Neural crest cell (in vitro differentiated cells): ENCODE measurements at regions not wholly inside any gene's neighbourhood (a gene's known extent, or its start where the extent isn't known, plus 50 kb on each side); places are given as distances from the start of the nearest gene placed in this dataset.
A peak's percentile ranks its signal among the peaks of the same experiment; 100 is the strongest.

ENCODE experiments used
- DNase-seq: peaks from one replicate; pipeline ENCODE4 v3.0.0; 2021; ENCODE audit warnings: low read depth, mixed read lengths, low spot score
- H3K27ac Mint-ChIP-seq: one replicate; pipeline ENCODE4 v1.8.0; 2021; ENCODE audit warnings: mild to moderate bottlenecking, mixed read lengths; ENCODE audit not compliant: unreplicated experiment
- H3K27me3 Mint-ChIP-seq: 2 replicates; pipeline ENCODE4 v1.8.0; 2021; ENCODE audit warnings: low read depth, mild to moderate bottlenecking, mixed read lengths
- H3K36me3 Mint-ChIP-seq: 2 replicates; pipeline ENCODE4 v1.8.0; 2021; ENCODE audit warnings: low read depth, mild to moderate bottlenecking, mixed read lengths
- H3K4me1 Mint-ChIP-seq: 2 replicates; pipeline ENCODE4 v1.8.0; 2021; ENCODE audit warnings: mixed read lengths
- H3K4me3 Mint-ChIP-seq: one replicate; pipeline ENCODE4 v1.8.0; 2021; ENCODE audit warnings: mild to moderate bottlenecking, mixed read lengths
- H3K9me3 Mint-ChIP-seq: 2 replicates; pipeline ENCODE4 v1.8.0; 2021; ENCODE audit warnings: mixed read lengths
- CTCF ChIP-seq: fragments of 200-600 bp; sonication (generic); conservative IDR thresholded peaks from 2 replicates; pipeline ENCODE4 v1.5.0; 2021; ENCODE audit warnings: antibody characterized with exemption, mild to moderate bottlenecking

- no peak for DNase-seq
- Mint-ChIP-seq H3K9me3 (peaks cover 2% of the 10 kb centered on the region), H3K4me3 (no peak overlapping the region), H3K36me3 (no peaks in the 10 kb centered on the region), H3K4me1 (peaks cover 9% of the 10 kb centered on the region), H3K27me3 (no peaks in the 10 kb centered on the region), H3K27ac (no peak overlapping the region)
- TF ChIP-seq CTCF, result no peak
These were observed 55.2 kb upstream of the FRMD4B start for GRCh38 chr3:69441040-69441439.

DNA sequence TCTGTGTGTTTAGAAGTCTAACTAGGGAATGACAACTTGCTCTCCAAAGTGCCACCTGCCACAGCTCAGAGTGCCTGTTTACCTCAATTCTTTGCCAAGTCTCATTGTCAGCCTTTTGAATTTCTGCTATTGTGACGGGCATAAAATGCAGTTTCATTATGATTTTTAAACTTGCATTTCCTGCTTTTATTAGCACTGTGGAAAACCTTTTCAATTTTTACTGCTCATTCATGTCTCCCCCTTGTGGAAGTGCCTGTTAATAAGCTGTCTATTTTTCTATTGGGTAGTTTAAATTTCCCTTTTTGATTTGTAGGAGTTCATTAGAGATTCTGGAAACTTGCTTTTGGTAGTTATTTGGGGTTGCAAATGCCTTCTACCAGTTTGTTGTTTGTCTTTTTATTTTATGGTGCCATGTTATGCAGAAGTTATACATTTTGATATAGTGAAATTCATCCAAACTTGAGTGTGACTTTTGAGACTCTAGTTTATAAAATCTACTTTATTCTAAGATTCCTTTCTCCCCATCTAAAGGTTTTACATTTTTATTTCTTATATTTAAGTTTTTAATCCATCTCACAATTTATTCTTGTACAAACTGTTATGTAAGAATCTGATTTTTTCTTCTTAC is 53.9 kb upstream of the FRMD4B start:
- Mint-ChIP-seq H3K4me3 (no peak overlapping the region), H3K4me1 (peaks cover 9% of the 10 kb centered on the region), H3K27ac (no peak overlapping the region), H3K36me3 (no peaks in the 10 kb centered on the region), H3K9me3 (peaks cover 2% of the 10 kb centered on the region), H3K27me3 (no peaks in the 10 kb centered on the region)
- peak; percentile 75 for TF ChIP-seq CTCF
- no peak for DNase-seq

DNA sequence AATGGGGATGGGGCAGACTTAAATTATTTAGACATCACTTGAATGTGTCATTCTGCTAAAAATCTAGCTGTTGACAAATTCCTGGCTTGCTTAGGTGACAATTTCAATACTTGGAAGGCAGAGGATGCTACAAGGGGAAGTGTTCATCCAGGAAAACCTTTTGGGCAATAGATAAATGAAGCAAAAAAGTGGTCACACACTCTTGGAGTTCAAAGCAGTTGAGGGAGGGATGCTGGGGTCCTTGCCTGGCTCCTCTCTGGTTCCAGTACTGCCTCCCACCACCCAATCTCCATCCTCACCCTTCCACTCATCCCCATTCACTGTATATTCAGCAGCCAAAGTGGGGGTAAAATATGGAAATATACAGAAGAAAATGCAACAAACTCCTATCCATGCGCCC is 52.6 kb upstream of the FRMD4B start:
- no peak overlapping the region for H3K27ac Mint-ChIP-seq
- no peaks in the 10 kb centered on the region for H3K27me3 Mint-ChIP-seq
- no peaks in the 10 kb centered on the region for H3K36me3 Mint-ChIP-seq
- DNase-seq, result no peak
- peaks cover 16% of the 10 kb centered on the region for H3K4me1 Mint-ChIP-seq
- TF ChIP-seq CTCF, result no peak
- no peak overlapping the region for H3K4me3 Mint-ChIP-seq
- H3K9me3 Mint-ChIP-seq, result no peaks in the 10 kb centered on the region

- Mint-ChIP-seq H3K9me3 (no peaks in the 10 kb centered on the region), H3K27ac (no peak overlapping the region), H3K4me3 (no peak overlapping the region), H3K36me3 (no peaks in the 10 kb centered on the region), H3K27me3 (no peaks in the 10 kb centered on the region), H3K4me1 (peaks cover 7% of the 10 kb centered on the region)
- no peak for TF ChIP-seq CTCF
- no peak for DNase-seq
These were observed 49.7 kb upstream of the FRMD4B start for GRCh38 chr3:69435274-69436265.
